Activated naive CD8-positive, alpha-beta T cell treated with anti-CD3 and anti-CD28 coated beads, Interleukin-2, amount 50 U/mL, for 24 hours (primary cell): ENCODE measurements at regions not wholly inside any gene's neighbourhood (a gene's known extent, or its start where the extent isn't known, plus 50 kb on each side); places are given as distances from the start of the nearest gene placed in this dataset.

ENCODE experiments used
- ATAC-seq: fragments of 150-1000 bp; cut with Tn5 transposase; one replicate; pipeline ENCODE4 v1.10.0; 2021
- DNase-seq: peaks from one replicate; pipeline ENCODE4 v3.0.0; 2021
- H3K27ac Mint-ChIP-seq: one replicate; pipeline ENCODE4 v1.8.0; 2021; ENCODE audit warnings: mild to moderate bottlenecking, mixed read lengths
- H3K27me3 Mint-ChIP-seq: one replicate; pipeline ENCODE4 v1.8.0; 2021; ENCODE audit warnings: mixed read lengths
- H3K36me3 Mint-ChIP-seq: one replicate; pipeline ENCODE4 v1.8.0; 2021; ENCODE audit warnings: low read depth, mixed read lengths
- H3K4me1 Mint-ChIP-seq: one replicate; pipeline ENCODE4 v1.8.0; 2021; ENCODE audit warnings: mixed read lengths
- H3K4me3 Mint-ChIP-seq: one replicate; pipeline ENCODE4 v1.8.0; 2021; ENCODE audit warnings: mild to moderate bottlenecking, moderate library complexity, mixed read lengths
- H3K9me3 Mint-ChIP-seq: one replicate; pipeline ENCODE4 v1.8.0; 2021; ENCODE audit warnings: mixed read lengths

- ATAC-seq, result no peak
- H3K36me3 Mint-ChIP-seq, result no peaks in the 10 kb centered on the region
- H3K4me3 Mint-ChIP-seq, result no peak overlapping the region
- no peaks in the 10 kb centered on the region for H3K4me1 Mint-ChIP-seq
- H3K27ac Mint-ChIP-seq, result no peak overlapping the region
- no peak for DNase-seq
- H3K9me3 Mint-ChIP-seq, result no peaks in the 10 kb centered on the region
- no peaks in the 10 kb centered on the region for H3K27me3 Mint-ChIP-seq
Measured at GRCh38 chr5:117188211-117188610, 613.6 kb upstream of the SEMA6A start.

GRCh38 chr5:117186751-117187150 is 612.1 kb upstream of the SEMA6A start:
- Mint-ChIP-seq H3K4me1 (no peaks in the 10 kb centered on the region), H3K4me3 (no peak overlapping the region), H3K27ac (no peak overlapping the region), H3K36me3 (no peaks in the 10 kb centered on the region), H3K9me3 (no peaks in the 10 kb centered on the region), H3K27me3 (no peaks in the 10 kb centered on the region)
- DNase-seq (no peak), ATAC-seq (no peak)

- no peaks in the 10 kb centered on the region for H3K36me3 Mint-ChIP-seq
- peaks cover 12% of the 10 kb centered on the region for H3K9me3 Mint-ChIP-seq
- H3K27ac Mint-ChIP-seq, result no peak overlapping the region
- DNase-seq, result no peak
- no peaks in the 10 kb centered on the region for H3K4me1 Mint-ChIP-seq
- no peak for ATAC-seq
- H3K27me3 Mint-ChIP-seq, result no peaks in the 10 kb centered on the region
- no peak overlapping the region for H3K4me3 Mint-ChIP-seq
Measured at GRCh38 chr5:117183326-117183725, 608.7 kb upstream of the SEMA6A start.

GRCh38 chr5:117182104-117182503 is 607.5 kb upstream of the SEMA6A start:
- Mint-ChIP-seq H3K36me3 (no peaks in the 10 kb centered on the region), H3K4me1 (no peaks in the 10 kb centered on the region), H3K27me3 (no peaks in the 10 kb centered on the region), H3K27ac (no peak overlapping the region), H3K9me3 (peaks cover 17% of the 10 kb centered on the region), H3K4me3 (no peak overlapping the region)
- ATAC-seq (no peak), DNase-seq (no peak)

GRCh38 chr5:117177302-117177701 is 602.7 kb upstream of the SEMA6A start:
- Mint-ChIP-seq H3K27me3 (no peaks in the 10 kb centered on the region), H3K27ac (no peak overlapping the region), H3K9me3 (peaks cover 24% of the 10 kb centered on the region), H3K4me1 (no peaks in the 10 kb centered on the region), H3K4me3 (no peak overlapping the region), H3K36me3 (no peaks in the 10 kb centered on the region)
- no peak for DNase-seq
- no peak for ATAC-seq

- Mint-ChIP-seq H3K4me1 (no peaks in the 10 kb centered on the region), H3K27me3 (no peaks in the 10 kb centered on the region), H3K9me3 (peaks cover 2% of the 10 kb centered on the region), H3K36me3 (no peaks in the 10 kb centered on the region), H3K4me3 (no peak overlapping the region), H3K27ac (no peak overlapping the region)
- DNase-seq (no peak), ATAC-seq (no peak)
Measured at GRCh38 chr5:117165068-117165467, 590.4 kb upstream of the SEMA6A start.

GRCh38 chr5:117161718-117162335 is 587.2 kb upstream of the SEMA6A start:
- H3K27ac Mint-ChIP-seq, result no peak overlapping the region
- H3K27me3 Mint-ChIP-seq, result no peaks in the 10 kb centered on the region
- DNase-seq (no peak), ATAC-seq (no peak)
- H3K36me3 Mint-ChIP-seq, result no peaks in the 10 kb centered on the region
- no peak overlapping the region for H3K4me3 Mint-ChIP-seq
- no peaks in the 10 kb centered on the region for H3K4me1 Mint-ChIP-seq
- H3K9me3 Mint-ChIP-seq, result no peaks in the 10 kb centered on the region

- Mint-ChIP-seq H3K36me3 (no peaks in the 10 kb centered on the region), H3K27ac (no peak overlapping the region), H3K27me3 (no peaks in the 10 kb centered on the region), H3K4me1 (no peaks in the 10 kb centered on the region), H3K9me3 (peaks cover 5% of the 10 kb centered on the region), H3K4me3 (no peak overlapping the region)
- ATAC-seq (no peak), DNase-seq (no peak)
Measured at GRCh38 chr5:117160391-117160790, 585.8 kb upstream of the SEMA6A start.

GRCh38 chr5:117149312-117149711 is 574.7 kb upstream of the SEMA6A start:
- H3K4me1 Mint-ChIP-seq, result no peaks in the 10 kb centered on the region
- no peak overlapping the region for H3K27ac Mint-ChIP-seq
- no peaks in the 10 kb centered on the region for H3K27me3 Mint-ChIP-seq
- H3K9me3 Mint-ChIP-seq, result no peaks in the 10 kb centered on the region
- H3K36me3 Mint-ChIP-seq, result no peaks in the 10 kb centered on the region
- DNase-seq (no peak), ATAC-seq (no peak)
- no peak overlapping the region for H3K4me3 Mint-ChIP-seq

- H3K36me3 Mint-ChIP-seq, result no peaks in the 10 kb centered on the region
- H3K4me3 Mint-ChIP-seq, result no peak overlapping the region
- no peaks in the 10 kb centered on the region for H3K27me3 Mint-ChIP-seq
- DNase-seq, result no peak
- H3K4me1 Mint-ChIP-seq, result no peaks in the 10 kb centered on the region
- H3K27ac Mint-ChIP-seq, result no peak overlapping the region
- ATAC-seq, result no peak
- H3K9me3 Mint-ChIP-seq, result no peaks in the 10 kb centered on the region
Measured at GRCh38 chr5:117144086-117144485, 569.5 kb upstream of the SEMA6A start.

- no peaks in the 10 kb centered on the region for H3K27me3 Mint-ChIP-seq
- no peaks in the 10 kb centered on the region for H3K36me3 Mint-ChIP-seq
- ATAC-seq (no peak), DNase-seq (no peak)
- no peaks in the 10 kb centered on the region for H3K4me1 Mint-ChIP-seq
- no peak overlapping the region for H3K27ac Mint-ChIP-seq
- no peaks in the 10 kb centered on the region for H3K9me3 Mint-ChIP-seq
- no peak overlapping the region for H3K4me3 Mint-ChIP-seq
Measured at GRCh38 chr5:117143406-117143805, 568.8 kb upstream of the SEMA6A start.

- DNase-seq (no peak), ATAC-seq (no peak)
- peaks cover 3% of the 10 kb centered on the region for H3K9me3 Mint-ChIP-seq
- H3K4me1 Mint-ChIP-seq, result no peaks in the 10 kb centered on the region
- no peaks in the 10 kb centered on the region for H3K36me3 Mint-ChIP-seq
- no peak overlapping the region for H3K4me3 Mint-ChIP-seq
- no peaks in the 10 kb centered on the region for H3K27me3 Mint-ChIP-seq
- H3K27ac Mint-ChIP-seq, result no peak overlapping the region
Measured at GRCh38 chr5:117138523-117138922, 563.9 kb upstream of the SEMA6A start.

GRCh38 chr5:117135851-117136250 is 561.2 kb upstream of the SEMA6A start:
- H3K4me3 Mint-ChIP-seq, result no peak overlapping the region
- ATAC-seq, result no peak
- H3K27ac Mint-ChIP-seq, result no peak overlapping the region
- H3K36me3 Mint-ChIP-seq, result no peaks in the 10 kb centered on the region
- no peaks in the 10 kb centered on the region for H3K4me1 Mint-ChIP-seq
- H3K9me3 Mint-ChIP-seq, result peaks cover 3% of the 10 kb centered on the region
- DNase-seq, result no peak
- no peaks in the 10 kb centered on the region for H3K27me3 Mint-ChIP-seq

- Mint-ChIP-seq H3K9me3 (peaks cover 6% of the 10 kb centered on the region), H3K4me3 (no peak overlapping the region), H3K27me3 (no peaks in the 10 kb centered on the region), H3K27ac (no peak overlapping the region), H3K4me1 (no peaks in the 10 kb centered on the region), H3K36me3 (no peaks in the 10 kb centered on the region)
- DNase-seq (no peak), ATAC-seq (no peak)
Measured at GRCh38 chr5:117133198-117133597, 558.6 kb upstream of the SEMA6A start.

GRCh38 chr5:117131876-117132275 is 557.3 kb upstream of the SEMA6A start:
- DNase-seq (no peak), ATAC-seq (no peak)
- H3K36me3 Mint-ChIP-seq, result no peaks in the 10 kb centered on the region
- no peaks in the 10 kb centered on the region for H3K27me3 Mint-ChIP-seq
- no peak overlapping the region for H3K4me3 Mint-ChIP-seq
- H3K9me3 Mint-ChIP-seq, result peaks cover 12% of the 10 kb centered on the region
- H3K27ac Mint-ChIP-seq, result no peak overlapping the region
- H3K4me1 Mint-ChIP-seq, result no peaks in the 10 kb centered on the region

- no peaks in the 10 kb centered on the region for H3K36me3 Mint-ChIP-seq
- no peaks in the 10 kb centered on the region for H3K4me1 Mint-ChIP-seq
- no peak for DNase-seq
- no peak overlapping the region for H3K27ac Mint-ChIP-seq
- peaks cover 12% of the 10 kb centered on the region for H3K9me3 Mint-ChIP-seq
- H3K27me3 Mint-ChIP-seq, result no peaks in the 10 kb centered on the region
- ATAC-seq, result no peak
- H3K4me3 Mint-ChIP-seq, result no peak overlapping the region
Measured at GRCh38 chr5:117131048-117131679, 556.5 kb upstream of the SEMA6A start.
